ENCODE measurements at regions not wholly inside any gene's neighbourhood (a gene's known extent, or its start where the extent isn't known, plus 50 kb on each side); places are given as distances from the start of the nearest gene placed in this dataset.
"Not testable (repeated sequence)": the region's sequence is repeated elsewhere in the genome, so short reads cannot be mapped to it uniquely, and the experiment has no call there.

DNA sequence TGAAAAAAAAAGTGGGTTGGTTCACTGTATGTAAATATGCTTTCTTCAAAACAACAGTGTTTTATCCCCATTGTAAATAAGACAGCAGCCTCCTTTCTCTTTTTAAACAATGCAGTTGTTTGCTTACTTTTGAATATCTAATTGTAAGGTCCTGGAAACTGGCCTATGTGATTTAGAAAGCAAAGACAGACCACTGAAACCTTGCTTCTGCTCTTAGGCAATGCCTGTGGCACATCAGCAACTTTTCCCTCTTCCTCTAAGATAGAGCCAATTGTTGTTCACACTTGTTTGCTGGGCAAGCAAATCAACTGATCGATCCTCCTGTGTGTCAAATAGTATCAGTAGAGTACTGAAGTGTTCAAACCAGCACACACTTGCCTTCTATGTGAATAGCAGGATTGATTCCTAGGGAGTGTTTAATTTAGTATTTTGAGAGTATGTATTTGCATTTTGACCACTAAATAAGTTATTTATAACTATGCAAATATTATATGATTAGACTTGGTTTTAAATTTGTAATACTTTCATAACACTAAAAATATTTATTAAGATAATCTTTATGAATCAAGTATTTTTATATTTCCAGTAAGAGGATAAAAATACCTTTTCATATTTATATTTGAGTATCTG is 55.4 kb upstream of the GRPR start:
- no peak for DNase-seq (ENCODE audit: low read depth in 2 of 2)

DNA sequence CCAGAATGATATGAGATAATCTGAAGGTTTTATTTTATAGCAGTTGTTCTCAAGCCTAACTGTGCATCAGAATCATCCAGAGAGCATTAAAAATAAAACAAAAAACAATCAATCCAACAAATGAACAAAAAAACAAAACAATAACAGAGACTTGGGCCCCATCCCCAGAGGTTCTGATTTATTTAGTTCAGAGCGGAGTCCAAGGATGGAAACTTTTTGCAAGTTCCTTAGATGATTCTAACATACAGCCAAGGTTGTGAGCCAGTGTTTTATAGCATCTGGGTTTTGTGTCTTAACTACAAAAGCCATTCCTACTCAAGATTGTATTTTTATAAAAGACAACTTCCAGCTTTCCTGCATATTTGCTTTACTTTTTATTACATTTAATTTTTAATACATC is 59.4 kb upstream of the GRPR start:
- DNase-seq (ENCODE audit: low read depth in 2 of 2): no peak

DNA sequence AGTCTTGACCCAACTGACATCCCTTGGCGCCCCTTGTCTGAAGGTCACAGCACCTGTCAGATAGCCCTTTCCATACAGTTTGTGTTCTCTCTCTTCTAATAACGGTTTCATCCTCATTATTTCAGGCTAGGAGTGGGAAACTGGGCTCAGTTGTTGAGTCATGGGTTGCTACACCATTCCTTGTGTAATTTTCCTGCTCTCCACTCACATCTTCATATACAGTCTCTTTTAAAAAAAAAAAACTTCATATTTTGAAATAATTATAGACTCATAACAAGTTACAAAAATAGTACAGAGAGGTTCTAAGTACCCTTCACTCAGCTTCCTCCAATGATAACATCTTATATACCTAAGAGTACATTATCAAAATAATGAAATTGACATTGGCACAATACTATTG is 60.2 kb upstream of the GRPR start:
- DNase-seq (ENCODE audit: low read depth in 2 of 2): no peak

DNA sequence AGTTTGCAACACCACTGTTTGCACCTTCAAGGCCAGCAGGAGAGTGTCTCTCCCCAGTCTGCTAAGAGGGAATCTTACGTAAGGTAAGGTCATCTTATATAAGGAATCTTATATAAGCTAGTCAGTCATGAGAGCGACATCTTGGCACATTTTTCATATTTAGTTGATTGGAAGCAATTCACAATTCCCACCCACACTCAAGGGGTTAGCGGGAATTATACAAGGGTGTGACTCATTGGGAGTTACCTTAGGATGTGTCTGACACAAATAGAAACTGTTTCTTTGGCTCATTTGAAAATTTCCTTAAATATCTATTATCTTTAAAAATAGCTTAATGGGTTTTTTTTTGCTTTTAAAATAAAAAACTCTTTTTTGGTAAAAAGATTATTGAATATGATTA is 62.1 kb upstream of the GRPR start:
- no peak for DNase-seq (ENCODE audit: low read depth in 2 of 2)

DNA sequence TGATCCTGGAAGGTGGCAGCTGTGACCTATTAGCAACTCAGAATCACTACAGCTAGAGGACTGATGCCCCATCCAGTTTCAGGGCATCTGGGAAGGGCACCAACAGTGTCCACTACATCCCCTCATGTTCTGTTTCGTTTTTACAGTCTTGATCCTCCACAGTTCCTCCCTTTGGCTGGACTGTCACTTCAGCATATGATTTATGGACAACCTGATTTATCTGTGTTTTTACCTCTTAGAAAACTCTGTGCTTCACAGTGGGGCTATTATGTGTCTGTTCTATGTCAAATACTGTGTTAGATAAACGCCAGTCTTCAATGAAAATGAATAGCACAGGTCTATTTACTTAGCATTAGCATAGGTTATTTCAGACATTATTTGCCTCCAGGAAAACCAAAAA is 63.1 kb upstream of the GRPR start:
- no peak for DNase-seq (ENCODE audit: low read depth in 2 of 2)

DNA sequence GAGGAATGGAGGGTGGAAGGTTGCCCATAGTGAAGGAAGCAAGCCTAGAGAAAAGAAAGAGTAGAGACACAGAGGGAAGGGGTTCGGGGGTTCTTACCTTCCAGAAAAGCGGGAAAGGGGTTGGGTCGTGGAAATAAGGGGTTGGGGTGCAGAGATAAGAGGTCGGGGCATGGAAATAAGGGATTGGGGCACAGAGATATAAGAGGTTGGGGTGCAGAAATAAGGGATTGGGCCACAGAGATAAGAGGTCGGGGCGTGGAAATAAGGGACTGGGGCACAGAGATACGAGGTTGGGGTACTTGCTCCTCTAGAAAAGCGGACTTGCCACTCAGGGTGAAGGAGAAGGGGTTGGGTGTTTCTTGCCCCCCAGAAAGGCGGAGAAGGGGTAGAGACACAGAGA is 74.2 kb upstream of the GRPR start:
- not testable (repeated sequence) for DNase-seq (ENCODE audit: low read depth in 2 of 2)

DNA sequence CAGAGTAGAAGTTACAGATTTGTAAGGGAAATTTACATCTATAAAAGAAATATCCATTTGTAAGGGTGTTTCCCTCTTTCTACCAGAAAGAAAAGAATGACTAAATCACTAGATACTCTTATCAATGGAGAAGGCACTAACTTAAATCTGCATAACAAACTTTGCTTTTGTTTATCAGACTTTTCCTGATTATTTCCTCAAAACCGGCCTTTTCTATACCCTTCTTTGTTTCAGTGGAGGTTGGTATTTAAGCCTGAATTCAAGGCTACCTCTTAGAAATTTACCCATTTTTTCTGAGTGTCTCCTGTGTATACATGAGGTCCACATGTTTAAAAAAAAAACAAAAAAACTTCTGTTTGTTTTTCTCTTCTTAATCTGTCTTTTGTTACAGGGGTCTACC is 80.4 kb upstream of the GRPR start:
- DNase-seq (ENCODE audit: low read depth in 2 of 2): no peak

DNA sequence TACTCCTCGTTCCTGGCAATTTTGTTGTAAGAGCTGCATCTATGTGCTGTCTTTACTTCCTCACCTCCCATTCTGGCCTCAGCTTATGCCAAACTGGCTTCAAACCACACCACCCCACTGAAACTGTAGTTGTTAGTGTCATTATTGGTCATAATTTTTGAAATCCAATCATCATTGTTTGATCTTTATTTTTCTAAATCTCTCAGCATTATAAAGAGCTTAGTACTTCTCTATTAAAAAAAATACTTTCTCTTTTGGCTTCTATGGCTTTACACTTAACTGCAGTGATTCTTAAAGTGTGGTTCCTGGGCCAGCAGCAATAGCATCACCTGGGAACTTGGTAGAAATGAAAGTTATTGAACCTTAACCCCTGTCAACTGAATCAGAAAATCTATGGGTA is 83.5 kb upstream of the GRPR start:
- DNase-seq (ENCODE audit: low read depth in 2 of 2): no peak

DNA sequence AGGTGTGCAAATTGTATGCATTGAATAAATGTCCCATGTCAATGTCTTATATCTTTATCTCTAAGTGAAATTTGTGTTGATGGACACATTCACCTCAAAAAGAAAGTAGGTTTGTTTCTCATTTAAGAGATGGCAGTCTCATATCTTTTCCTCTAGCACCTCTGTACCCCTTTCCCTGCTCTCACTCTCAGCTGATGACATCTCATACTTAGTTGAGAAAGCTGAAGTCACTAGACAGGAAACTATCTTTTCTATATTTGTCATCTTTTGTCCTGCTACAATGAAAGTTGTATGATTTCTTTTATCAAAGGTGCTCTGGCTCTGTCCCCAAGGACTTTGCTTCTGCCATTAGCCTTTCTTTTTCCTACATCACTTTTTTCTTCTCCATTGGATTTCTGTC is 84.0 kb upstream of the GRPR start:
- DNase-seq (ENCODE audit: low read depth in 2 of 2): no peak

DNA sequence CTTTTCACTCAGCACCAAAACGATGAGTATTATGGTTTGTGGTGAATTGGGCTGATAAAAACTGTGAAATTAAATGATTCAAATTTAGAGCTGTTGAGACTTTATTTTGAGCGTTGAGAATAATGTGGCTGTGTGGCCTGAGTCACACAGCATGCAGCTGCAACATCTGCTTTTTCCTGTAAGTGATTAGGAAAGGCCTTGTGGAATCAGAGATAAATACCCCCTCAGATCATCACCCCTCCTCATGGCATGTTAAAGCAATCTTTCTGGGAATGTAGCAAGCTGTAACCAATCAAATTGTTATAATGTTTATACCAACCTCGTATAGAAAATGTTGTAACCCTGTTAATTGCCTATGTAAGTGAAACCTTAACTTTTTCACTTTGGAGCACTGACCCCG is 90.0 kb upstream of the GRPR start:
- DNase-seq (ENCODE audit: low read depth in 2 of 2): peak; percentile 74 to 77

DNA sequence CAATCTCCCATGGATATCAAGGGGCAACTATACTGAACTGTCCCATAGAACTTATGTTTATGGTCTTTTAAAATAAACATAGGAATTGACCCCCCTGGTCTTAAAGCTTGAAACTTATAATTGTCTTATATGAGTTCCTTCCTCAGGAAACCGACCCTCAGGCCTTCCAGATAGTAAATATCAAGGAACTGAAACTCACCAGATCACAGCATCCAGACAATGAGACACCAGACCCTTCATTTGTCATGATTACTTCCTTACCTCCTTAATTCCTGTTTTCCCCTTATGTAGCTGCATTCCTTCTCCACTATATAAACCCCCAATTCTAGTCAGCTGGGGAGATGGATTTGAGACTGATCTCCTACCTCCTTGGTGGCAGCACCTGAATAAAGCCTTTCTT is 94.8 kb upstream of the GRPR start:
- no peak for DNase-seq (ENCODE audit: low read depth in 2 of 2)

DNA sequence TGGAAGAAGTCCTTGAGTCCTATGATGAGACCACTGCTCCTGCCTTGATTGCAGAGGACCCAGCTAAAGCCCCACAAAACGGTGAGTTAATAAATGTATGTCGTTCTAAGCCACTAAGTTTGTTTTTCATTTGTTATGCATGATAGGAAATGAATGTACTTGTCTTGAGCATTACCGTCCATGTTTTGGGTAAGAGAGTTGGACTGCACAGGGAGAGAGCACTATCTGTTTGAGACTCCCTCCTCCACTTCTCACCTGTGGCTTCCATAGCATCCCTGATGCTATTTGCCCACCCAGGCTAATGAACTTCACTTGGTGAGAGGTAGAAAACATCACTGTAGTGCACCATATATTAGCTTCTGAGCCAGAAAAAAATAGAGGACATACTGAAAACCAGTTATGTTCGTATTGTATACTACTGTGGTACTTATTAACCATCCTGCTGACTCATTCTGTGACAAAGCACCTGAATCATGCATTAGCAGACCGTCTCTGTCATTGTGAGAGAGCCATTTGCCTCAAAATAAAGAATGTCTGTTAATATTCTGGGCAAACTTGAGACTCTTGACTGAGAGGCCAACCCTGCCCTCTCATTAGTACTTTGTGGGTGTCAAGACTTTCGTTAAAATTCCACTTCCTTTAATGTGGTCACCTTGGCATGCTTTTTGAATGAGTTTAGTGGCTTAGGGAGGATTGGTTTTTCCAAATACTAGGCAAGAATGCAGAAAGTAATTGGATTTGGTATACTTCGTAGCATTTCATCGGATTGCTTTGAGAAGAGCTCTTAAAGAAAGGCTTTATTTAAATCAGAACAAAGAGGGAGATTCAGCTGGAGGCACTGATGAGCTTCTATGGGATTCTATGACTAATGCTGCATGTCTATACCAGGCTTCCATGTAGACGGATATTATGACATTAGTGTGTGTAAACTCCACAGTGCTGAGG is 99.3 kb upstream of the GRPR start:
- DNase-seq (ENCODE audit: low read depth in 2 of 2): peak in 1 of 2 experiments; percentile 29

DNA sequence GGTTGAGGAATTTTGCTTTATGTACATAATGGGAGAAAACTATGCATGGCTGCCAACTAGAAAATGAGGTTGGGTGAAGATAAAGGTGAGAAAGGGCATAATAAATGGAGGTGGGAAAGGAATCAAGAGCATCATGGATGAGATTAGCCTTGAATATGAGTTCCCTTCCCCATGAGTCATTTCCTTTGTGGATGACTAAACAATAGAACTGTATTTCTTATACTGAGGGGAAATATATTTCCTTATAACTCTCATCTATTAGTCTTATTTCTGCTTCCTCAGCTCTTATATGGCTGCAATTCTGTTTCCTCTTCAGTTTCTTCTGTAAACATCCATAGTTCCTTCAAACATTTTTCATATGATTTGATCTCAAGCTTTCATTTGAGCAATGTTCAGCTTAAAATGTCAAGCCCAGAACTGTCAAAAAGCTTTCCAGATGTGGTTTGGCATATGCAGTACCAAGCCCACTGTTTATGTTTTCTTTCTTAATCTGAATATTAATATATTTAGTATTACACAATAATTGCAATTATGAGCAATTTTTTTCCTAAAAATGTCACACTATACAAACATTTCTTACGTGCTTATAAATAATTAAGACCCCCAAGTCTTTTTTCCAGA is 100.7 kb upstream of the GRPR start:
- DNase-seq (ENCODE audit: low read depth in 2 of 2): no peak

DNA sequence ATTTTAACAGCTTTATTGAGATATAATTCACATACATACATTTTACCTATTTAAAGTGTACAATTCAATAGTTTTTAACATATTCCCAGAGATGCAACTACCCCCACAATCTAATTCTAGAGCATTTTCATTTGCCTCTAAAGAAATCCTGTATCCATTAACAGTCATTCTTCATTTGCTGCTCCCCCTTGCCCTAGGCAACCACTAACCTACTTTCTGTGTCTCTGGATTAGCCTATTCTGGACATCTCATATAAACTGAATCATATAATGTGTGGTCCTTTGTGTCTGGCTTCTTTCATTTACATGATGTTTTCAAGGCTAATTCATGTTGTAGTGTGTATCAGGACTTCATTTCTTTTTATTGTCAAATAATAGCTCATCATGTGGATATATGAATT is 105.1 kb upstream of the GRPR start:
- no peak for DNase-seq (ENCODE audit: low read depth in 2 of 2)

DNA sequence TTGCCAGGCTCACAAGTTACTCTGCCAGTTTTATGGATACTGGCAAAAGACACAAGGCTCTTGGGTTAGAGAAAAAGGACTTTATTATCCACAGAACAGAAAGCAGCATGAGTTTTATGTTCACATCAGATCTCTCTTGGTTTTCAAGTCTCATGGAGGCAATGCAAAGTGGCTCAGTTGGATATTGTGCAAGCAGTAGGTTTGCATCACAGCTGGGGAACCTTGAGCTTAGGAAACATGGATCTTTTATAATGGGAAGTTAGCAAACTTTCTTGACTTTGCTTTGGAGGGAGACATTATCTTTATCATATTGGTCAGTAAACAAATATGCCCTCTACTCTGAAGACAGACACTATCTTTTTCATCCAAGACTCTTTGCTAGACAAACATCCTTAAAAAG is 109.2 kb upstream of the GRPR start:
- no peak for DNase-seq (ENCODE audit: low read depth in 2 of 2)

DNA sequence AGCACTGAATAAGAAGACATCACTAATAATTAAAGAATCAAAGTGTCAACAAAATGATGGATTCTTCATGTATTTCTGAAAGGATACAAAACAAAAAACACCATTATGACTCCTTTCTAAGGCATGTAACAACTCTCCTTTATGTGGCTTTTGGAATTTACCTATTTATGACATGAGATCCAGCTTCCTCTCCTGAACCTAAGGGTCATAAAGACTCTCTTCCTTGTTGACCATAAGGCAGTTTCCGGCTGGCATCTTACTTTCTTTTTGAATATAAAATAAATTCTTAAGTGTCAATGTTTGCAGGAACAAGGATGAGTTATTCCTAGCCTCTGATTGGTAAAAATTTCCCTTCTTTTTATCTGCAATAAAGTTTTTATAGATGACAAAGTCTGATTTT is 111.1 kb upstream of the GRPR start:
- no peak for DNase-seq (ENCODE audit: low read depth in 2 of 2)

DNA sequence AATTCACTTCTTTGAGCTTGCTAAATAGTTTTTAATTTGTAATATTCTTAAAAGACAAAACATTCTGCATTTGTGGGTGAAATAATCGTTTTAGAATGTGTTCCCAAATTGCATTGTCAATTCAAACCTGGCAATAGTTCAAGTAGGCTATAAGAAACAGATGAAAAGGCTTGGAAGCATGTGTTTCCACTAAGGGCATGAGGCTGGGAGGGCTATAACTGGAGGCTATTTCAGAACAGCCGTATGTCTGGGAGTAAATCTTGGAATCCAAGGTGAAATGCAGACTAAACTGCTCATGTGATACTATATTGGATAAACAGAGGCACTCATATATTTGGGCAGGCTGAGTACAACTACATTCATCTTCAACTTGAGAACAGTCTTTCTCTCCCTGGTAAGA is 117.4 kb upstream of the GRPR start:
- peak; percentile 44 to 57 for DNase-seq (ENCODE audit: low read depth in 2 of 2)

DNA sequence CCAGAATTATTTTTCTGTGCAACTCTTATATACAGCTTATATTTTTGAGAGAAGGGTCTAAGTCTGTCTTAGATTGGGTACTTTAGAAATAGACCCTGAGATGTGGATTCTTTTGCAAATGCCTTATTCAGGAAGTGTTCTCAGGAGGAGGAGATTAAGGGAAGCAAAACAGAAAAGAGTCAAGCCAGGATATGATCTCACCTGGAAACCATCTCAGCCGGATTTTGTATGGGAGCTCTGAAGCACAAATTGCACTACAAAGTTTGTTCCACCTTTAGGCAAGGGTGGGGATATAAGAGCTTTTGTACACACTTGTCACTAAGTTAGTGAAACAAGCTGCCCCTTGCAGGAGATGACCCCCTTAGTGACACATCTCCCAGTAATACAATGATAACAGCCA is 121.2 kb upstream of the GRPR start:
- DNase-seq (ENCODE audit: low read depth in 2 of 2): no peak

DNA sequence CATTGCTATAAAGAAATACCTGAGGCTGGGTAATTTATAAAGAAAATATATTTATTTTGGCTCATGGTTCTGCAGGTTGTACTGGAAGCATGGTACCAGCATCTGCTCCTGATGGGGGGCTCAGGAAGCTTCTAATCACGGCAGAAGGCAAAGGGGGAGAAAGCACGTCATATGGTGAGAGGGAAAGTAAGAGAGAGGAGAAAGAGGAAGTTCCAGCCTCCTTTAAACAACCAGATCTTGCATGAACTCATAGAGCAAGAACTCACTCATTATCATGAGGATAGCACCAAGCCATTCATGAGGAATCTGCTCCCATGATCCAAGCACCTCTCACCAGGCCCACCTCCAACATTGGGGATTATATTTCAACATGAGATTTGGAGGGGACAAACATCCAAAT is 125.0 kb upstream of the GRPR start:
- DNase-seq (ENCODE audit: low read depth in 2 of 2): no peak

DNA sequence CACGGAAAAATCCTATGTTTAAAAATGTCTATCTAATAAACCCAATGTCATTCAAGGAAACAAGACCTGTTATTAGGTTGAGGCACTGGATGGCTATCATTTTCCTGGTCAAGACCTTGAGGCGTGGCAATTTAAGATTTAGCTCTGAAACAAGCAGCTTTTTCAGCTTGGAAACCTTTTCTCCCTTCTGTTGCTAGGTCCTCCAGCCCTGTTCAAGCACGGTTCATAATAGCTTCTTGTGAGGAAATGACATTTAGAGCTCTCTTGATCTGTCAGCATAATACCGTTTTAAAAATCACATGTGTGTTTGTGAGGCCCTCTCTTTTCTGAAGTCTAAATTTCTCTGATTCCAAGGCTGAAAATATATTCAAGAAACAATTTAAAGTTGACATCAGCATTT is 133.6 kb upstream of the GRPR start:
- no peak for DNase-seq (ENCODE audit: low read depth in 2 of 2)

DNA sequence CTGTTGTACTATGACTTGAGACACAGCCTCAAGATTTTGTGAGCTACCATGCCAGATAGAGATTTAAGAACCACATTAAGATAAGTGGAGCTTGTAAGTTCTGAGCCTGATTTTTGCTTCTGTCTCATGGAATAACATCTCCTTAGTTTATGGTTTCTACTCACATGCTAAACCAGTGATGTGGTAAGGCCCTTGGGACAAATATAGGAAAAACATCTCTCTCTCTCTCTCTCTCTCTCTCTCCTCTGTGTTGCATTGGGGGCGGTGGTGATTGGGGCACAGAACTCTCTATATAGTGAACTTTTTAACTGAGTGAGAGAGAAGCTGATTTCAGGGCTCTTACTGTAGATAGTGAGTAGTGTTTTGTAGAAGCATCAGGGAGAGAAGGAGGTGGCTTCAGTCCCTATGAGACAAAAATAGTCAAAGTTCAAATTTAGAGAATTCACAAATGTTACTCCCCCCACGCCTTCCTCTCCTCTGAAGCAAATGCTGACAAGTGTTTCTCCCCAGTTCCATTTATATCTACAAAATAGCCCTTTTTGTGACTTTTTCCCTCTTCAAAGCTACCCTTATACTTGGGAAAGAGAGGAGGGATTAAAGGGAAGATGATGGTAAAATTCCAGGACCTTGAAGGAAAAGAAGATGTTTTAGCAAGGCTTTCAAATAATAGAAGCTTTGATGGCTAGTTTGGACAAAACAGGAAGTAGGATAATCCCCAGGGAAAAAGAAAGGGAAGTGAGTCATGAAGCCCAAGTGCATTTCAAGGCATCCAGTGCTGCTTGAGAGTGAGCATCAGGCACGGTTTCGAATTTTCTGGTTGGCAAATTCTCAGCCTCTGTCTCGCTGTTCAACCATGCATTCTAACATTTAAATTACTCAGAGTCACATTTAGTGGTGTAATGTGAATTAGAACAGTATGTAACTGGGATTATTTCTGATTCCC is 134.3 kb upstream of the AP1S2 start:
- DNase-seq (ENCODE audit: low read depth in 2 of 2): peak; percentile 67

DNA sequence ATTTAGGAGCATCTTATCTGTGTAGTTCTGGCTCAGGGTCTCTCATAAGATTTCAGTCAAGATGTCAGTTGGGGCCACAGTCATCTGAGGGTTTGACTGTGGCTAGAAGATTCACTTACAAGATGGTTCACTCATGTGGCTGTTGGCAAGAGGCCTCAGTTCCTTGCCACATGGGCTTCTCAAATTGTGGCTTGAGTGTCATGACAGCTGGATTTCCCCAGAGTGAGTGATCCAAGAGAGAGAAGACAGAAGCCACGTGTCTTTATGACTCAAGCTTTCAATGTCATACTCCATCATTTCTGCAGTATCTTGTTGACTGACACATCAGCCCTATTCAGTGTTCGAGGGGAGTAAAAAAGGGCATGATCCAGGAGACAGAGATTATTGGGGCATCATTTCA is 131.3 kb upstream of the AP1S2 start:
- DNase-seq (ENCODE audit: low read depth in 2 of 2): no peak

Measured in fibroblast of skin of left biceps (primary cell).